ENCODE measurements at regions not wholly inside any gene's neighbourhood (a gene's known extent, or its start where the extent isn't known, plus 50 kb on each side); places are given as distances from the start of the nearest gene placed in this dataset.
A peak's percentile ranks its signal among the peaks of the same experiment; 100 is the strongest.

DNA sequence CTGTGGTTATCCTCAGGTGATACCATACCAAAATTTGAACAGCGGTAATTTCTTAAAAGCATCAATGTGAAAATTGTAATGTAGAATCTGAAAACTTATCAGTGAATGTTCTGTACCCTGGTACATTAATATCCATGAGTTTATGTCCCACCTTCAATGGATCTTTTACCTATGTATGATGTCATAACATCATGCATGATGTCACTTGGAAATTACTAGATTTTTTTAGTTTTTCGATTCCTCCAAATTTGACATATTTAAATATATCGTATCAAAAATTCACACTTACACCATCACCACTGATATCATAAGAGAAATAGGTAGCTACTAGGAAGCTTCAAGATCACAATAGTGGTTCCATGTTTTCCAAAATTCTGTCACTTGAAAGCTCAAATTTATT, 95.0 kb upstream of the AKR1E2 start:
- no peak for DNase-seq

DNA sequence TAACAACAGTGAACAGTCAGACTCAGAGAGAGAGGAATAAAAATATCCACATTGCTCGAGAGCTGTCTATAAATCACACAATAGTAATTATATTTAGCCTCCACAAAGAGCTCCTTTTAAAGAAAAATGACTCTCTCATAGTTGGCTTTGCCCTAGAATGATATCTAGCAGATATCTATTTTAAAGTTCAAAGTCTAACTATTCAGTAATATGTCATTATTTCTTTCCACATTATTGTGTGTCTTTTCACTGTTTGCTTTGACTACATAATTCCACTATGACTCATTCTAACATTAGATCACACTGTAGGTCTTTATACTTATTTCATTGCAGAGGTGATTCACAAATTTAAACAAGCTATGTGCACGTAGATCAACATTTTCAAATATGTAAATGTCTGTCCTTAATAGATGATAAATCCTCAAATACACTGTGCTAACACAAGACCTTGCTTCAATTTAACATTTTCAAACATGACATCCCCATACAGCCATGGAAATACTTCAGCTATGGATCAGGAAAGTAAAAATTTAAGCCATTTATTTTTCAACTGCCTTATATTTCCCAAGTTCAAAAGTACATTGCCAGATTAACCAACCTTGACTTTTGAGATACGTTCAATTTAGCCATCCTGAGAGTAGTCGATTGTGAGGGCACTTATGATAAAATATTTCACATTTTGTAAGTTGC, 99.9 kb upstream of the AKR1E2 start:
- no peak for DNase-seq

- DNase-seq = no peak
Measured at GRCh38 chr10:4723860-4724259, 102.1 kb upstream of the AKR1E2 start.

DNA sequence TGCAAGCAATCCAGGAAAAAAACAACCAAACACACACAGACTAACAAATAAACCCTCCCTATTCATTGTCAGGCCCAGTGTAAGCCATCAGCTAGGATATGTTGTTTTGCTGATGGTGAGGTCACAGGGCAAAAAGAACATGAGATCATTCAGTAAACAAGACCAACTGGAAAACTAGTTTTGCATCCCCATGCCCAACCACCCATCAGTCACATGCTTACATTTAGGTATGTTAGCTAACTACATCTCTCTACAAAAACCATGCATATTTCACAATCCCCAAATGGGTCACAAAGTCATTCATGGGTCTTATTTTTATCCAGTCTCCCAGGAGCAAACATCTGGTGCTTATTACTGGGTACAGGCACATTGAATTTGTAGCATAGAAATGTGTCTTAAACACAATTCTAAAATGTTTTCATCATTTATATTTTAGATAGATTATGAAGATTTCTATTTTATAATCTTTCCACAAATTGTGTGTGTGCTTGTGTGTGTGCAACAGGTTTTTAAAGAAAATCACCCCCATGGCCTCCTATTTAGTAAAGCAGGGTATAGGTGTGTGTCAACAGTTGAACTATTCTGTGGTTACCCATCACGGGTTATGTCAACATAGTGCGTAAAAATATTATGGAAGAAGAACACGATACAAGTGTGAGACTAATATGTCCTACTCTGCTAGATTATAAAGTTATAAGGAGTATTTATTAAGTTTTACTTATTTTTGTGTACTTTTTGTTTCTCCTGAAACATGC, 103.8 kb upstream of the AKR1E2 start:
- no peak for DNase-seq

GRCh38 chr10:4720463-4720862, 105.5 kb upstream of the AKR1E2 start:
- DNase-seq = no peak

GRCh38 chr10:4719671-4720070, 106.3 kb upstream of the AKR1E2 start:
- no peak for DNase-seq

DNA sequence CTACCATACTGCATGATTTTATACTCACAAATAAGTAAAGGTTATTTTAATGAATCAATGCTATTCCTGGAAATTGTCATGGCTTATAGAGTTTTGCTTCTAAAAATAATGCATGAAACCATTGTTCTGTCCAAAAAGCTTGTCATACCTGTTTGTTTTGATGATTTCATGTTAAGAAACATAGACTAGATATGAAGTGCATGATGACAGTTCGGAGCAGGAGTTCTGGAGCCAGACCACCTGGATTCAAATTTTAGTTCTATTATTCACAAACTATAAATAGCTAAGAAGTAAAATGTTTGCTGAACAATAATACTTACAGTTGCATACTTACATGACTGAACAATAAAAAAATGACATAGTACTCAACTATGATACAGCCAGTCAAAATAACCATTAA, 107.0 kb upstream of the AKR1E2 start:
- DNase-seq = peak; percentile 6

- no peak for DNase-seq
Measured at GRCh38 chr10:4718544-4718943, 107.5 kb upstream of the AKR1E2 start.

DNA sequence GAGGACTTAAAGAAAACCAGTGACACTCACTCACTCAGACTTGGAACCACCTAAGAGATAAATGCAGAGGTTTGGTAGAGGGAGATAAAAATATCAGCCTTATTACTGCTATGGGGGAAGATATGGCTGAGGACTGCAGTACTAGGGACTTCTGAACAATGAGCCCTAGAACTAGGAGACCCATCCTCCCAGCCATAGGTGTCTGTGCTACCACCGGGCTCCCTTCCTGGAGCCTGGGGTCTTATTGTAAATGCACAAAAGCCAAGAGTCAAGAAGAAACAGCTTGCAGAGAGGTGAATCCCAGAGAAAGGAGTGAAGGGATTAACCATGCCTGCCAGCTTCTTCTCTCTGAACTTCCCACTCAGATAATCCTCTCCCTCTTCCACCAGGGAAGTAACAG, 108.3 kb upstream of the AKR1E2 start:
- DNase-seq = no peak

DNA sequence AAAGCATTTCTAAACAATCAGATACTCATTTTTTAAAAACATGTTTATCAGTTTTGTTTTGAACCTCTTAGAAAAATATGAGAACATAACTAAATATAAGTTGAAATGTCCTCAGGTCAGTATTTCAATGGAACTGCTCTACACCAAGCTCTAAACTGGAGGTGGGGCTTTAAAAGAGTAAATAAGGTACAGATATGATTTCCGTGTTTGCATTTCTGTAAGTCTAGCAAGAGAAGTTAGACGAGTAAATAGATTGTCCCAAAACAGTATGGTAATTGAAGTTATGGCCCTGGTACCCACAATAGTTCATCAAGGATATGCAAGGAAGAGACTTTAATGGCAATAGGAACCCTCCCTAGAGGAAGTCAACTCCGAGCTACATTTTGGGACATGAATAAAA, 115.1 kb upstream of the AKR1E2 start:
- DNase-seq = no peak

- DNase-seq = no peak
Measured at GRCh38 chr10:4708123-4708759, 117.8 kb upstream of the AKR1E2 start.

GRCh38 chr10:4707221-4707620, 118.8 kb upstream of the AKR1E2 start:
- DNase-seq = no peak

DNA sequence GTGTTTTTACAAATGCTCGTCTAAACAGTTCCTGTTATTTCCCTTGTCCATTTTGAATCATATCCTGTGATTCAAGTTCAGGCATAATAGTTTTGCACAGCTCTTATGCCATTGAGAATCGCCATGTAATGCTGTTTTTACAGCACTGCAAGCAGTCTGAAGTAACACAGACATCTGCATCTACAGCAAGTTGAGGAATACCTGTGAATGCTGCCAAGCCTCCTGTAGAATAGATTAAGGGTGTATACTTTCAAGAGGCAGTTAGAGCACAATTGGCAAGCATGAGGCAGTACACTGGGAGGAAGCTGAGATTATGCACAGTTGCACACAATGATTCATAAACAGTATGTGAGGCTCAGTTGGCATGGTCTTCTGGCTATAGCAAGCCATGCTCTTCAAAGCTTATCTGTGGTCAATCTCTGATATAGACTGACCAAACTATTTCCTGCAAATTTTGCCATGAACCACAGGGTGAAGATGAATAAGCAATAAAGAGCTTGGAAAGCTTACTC, 121.9 kb upstream of the AKR1E2 start:
- no peak for DNase-seq

- DNase-seq = no peak
Measured at GRCh38 chr10:4701016-4701415, 125.0 kb upstream of the AKR1E2 start.

GRCh38 chr10:4699950-4700730, 125.9 kb upstream of the AKR1E2 start:
- no peak for DNase-seq

- no peak for DNase-seq
Measured at GRCh38 chr10:4698075-4698474, 127.9 kb upstream of the AKR1E2 start.

- no peak for DNase-seq
Measured at GRCh38 chr10:4696186-4696585, 129.8 kb upstream of the AKR1E2 start.

GRCh38 chr10:4693967-4694366, 132.0 kb upstream of the AKR1E2 start:
- DNase-seq = no peak

- DNase-seq = no peak
Measured at GRCh38 chr10:4692206-4692605, 133.8 kb upstream of the AKR1E2 start.

DNA sequence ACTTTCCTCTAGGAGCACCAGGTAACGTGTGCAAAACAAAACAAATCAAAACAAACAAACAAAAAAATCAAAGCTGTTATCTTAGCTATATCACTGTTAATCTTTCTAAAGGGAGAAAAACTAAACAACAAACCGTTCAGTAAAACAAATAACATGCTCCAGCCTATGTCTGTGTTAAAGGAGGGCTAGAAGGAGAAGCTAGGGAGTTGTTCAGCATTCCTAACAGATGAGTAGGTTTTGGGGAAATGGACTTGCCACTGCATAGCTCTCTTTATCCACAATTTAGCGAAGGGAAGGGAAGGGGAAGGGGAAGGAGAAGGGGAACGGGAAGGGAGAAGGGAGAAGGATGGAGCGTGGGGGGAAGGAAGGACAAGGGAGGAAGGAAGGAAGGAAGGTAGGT, 134.2 kb upstream of the AKR1E2 start:
- no peak for DNase-seq

DNA sequence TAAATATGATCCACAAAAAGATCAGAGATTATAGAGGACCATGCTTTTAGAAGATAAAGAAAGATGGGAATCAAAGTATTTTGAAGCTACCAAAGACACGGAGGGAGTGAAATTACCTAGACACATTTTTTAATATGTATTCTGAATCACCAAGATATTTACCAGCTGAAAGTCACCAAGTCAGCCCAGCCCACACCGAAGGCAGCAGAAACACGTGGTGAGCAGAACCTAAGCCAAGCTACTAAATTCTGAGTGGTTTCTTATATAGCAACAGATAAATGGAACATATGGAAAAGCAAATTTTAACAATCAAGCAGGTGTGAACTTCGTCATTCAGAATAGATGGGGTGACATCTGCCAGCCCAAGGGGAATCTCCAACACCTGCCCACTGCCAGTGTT, 134.7 kb upstream of the AKR1E2 start:
- DNase-seq = no peak

- DNase-seq = no peak
Measured at GRCh38 chr10:4688601-4689000, 137.4 kb upstream of the AKR1E2 start.

DNA sequence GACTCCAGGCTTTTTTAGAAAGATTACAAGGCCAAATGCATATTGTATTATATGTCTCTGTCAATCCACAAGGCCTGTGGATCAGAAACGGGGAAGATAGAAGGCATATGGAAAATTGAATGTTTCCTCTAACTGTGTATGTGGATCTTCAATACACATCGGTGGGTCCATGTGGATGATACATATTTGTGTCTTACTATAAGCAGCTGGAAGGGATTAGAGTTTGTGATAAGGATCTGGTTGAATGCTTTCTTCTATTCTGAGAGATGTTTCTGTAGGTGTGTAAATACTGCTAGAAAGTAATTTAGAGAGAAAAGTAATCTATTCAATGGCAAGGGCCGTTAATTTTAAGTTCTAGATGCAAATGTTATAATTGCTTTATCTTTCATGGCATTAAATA, 137.8 kb upstream of the AKR1E2 start:
- no peak for DNase-seq

Measured in NCI-H526 treated with DMSO at 0.1 percent for 48 hours (cell line).